Stimulated activated CD8-positive, alpha-beta memory T cell treated with anti-CD3 and anti-CD28 coated beads, Interleukin-7, amount 100 ng/mL, for 48 hours (primary cell): ENCODE measurements at regions not wholly inside any gene's neighbourhood (a gene's known extent, or its start where the extent isn't known, plus 50 kb on each side); places are given as distances from the start of the nearest gene placed in this dataset.
A peak's percentile ranks its signal among the peaks of the same experiment; 100 is the strongest.
"Not testable (repeated sequence)": the region's sequence is repeated elsewhere in the genome, so short reads cannot be mapped to it uniquely, and the experiment has no call there.

Source experiments
- DNase-seq, 2 donors: peaks; one replicate each; pipeline ENCODE4 v3.0.0-alpha.2; 2020; ENCODE audit warnings: low read depth in 1 of 2; ENCODE audit errors: extremely low read depth in 1 of 2

DNA sequence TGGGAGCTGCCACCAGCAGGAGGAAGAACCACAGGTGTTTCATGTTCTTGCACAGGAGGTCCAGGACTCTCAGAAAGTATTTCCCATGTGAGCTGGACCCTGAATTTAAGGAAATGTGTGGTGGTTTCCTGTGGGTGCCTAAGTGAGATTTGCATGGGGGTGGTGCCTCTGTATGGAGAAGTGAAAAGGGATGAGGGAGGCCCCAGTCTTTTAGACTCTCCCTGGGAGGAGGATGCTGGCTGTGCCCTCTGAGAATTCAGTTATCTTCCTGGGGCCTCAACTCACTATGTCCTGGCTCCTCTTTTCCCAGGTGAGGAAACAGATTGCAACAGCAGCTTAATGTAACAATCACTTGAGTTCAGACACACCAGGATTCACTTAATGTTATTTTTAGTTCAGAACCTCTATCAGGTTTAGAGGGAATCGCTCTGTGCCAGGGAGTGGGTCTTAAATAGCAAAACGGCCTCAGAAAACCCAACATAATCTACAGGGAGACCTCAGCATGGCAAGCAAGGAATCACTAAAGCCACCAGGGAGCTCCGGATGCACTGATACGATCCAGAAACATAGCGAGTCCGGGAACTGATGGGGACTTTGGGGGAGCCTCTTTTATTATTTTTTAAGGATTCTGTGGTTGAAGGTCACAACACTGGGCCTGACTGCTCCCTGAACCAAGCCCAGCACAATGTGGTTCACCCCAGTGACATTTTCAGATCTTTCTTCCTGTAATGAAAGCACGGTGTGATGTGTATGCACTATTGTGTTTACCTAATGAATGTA, 823.5 kb downstream of the TMEM121 start:
- not testable (repeated sequence) for DNase-seq

DNA sequence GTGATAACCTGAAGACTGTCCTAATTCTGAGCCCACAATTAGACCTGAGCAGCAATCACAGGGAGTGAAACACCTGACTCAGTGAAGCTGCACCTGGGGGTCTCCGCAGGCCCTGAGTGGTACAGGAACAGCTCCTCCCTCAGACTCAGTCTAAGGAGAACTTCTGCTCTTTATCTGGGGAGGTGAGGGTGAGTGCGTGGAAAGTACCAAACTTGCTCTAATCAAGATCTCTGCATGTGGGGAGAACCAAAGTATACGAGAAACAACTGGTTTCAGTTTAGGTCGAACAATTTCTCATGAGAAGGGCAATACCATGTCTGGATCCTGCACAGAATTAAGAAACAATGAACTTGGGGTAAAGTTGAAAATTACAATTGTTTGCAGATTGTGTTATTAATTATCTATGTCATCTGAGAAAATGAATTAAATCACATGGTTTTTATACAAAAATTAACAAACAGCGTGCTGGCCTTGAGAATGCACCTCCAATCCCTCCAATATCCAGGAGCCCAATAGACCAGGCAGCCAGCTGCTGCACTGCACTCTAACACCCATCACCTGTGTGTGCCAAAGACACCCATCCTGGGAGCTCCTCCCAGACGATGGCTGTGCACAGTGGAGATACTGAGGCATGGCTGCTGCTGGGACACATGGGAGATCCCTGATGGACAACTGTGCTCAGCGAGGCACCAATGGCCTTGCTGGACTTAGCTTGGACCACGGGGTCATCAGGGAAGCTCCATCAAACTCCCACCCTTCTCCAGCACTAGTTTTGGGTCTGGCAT, 828.8 kb downstream of the TMEM121 start:
- not testable (repeated sequence) for DNase-seq

DNA sequence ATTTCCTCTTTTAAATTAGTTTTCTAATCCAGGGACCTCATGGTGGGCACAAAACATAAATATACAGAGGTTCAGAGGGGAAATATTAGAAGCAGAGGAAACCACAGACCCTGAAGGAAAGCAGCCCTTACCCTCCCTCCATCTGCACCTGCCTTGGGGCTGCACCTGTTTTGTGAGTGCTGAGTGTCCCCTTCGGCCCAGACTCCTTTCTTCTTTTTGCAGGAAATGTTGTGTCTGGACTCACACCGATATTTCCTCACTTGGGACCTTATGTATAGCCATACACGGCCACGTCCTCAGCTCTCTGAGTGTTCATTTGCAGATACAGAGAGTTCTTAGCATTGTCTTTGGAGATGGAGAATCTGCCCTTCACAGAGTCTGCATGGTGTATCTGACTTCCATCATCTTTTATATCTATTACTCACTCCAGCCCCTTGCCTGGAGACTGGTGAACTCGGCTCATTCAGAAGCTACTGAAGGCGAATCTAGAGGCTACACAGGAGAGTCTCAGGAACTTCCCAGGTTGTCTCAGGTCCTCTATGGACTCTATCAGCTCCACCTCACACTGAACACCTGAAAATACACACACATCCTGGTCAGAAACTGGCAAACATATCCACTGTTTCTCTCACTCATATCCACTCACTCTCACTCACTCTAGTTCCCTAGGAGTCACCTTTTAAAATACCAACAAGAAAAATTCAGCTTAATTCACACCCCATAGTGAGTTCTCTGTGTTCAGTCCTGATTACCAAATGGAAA, 829.7 kb downstream of the TMEM121 start:
- not testable (repeated sequence) for DNase-seq

DNA sequence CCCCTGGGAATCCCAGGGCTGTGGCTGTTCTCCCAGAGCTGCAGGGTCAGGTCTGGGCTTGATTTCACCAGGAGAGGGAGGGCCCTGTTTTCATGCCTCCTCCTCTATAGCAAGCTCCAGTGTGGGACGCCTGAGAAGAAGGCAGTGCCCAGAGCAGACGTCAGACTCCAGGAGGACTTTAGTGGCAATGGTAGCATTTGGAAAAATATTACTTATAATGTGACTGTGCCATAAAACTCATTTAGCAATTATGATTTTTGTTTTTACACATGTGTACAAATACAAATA, 830.2 kb downstream of the TMEM121 start:
- DNase-seq = not testable (repeated sequence)

DNA sequence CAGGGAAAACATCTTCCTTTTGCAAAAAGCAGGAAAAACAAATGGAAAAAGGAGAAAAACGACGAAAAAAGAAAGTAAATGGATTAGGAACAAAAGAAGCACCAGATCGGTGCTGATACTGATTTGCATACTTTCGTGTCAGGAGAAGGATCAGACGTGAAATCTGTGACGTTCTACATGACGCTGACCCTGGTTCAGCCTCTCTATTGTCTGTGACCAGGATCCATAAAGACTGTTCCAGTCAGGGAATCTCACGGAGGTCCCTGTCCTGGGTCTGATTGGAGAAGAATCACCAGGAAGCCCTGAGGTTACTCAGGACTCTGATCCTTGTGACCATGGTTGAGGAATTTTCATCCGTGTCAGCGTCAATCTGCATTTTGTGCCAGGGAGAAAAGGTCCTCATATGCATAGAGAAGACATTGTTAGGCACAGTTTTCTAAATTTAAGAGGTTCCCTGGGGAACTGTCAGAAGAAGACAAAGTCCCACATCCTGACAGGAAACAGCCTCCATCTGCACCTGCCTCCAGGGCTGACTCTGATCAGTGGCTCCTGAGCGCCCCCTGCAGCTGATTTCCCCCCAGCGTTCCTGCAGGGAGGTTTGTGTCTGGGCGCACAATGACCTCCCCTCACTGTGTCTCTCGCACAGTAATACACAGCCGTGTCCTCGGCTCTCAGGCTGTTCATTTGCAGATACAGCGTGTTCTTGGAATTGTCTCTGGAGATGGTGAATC, 832.9 kb downstream of the TMEM121 start:
- peak in 1 of 2 donors; percentile 14 for DNase-seq

DNA sequence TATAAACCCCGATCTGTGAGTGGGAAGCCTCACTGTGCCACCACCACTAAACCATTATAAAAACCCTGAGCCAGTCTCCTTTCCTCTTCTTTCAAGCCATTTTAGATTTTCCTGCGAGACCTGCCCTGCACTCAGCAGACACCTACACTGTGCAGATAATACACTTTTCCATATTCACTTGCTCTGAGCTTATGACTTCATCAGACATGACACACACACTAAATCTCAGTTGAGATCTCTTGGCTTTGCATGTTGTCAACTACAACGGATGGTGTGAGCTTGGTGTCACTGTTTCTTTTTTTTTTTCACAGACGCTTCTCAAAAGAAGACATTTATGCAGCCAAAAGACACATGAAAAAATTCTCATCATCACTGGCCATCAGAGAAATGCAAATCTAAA, 839.0 kb downstream of the TMEM121 start:
- DNase-seq = not testable (repeated sequence)

DNA sequence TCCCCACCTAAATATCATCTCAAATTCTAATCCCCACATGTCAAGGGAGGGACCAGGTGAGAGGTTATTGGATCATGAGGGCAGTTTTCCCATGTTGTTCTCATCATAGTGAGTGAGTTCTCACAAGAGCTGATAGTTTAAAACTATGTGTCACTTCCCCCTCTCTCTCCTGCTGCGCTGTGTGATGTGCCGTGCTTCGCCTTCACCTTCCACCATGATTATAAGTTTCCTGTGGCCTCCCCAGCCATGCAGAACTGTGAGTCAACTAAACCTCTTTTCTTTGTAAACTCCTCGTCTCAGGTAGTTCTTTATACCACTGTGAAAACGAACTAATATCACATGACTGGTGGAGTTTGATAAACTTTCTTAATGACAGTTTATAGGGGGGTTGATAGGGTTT, 839.5 kb downstream of the TMEM121 start:
- not testable (repeated sequence) for DNase-seq

DNA sequence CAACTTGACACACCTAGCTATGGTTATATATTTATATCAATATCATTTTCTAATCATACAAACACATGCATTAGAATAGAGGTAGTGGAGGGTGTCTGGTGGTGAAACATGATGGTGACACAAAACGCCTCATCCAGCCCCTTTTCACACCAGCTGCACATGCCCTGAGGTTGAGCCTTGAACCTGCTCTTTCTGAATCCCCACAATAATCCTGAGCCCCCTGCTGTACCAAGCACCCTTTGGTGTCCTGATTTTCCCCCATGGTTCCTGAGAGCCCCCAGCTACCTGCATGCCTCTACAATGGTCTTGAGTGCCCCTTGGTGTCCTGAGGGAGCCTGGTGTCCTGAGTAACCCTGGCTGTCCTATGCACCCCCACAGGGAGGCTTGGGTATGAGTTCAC, 840.6 kb downstream of the TMEM121 start:
- DNase-seq = not testable (repeated sequence)

DNA sequence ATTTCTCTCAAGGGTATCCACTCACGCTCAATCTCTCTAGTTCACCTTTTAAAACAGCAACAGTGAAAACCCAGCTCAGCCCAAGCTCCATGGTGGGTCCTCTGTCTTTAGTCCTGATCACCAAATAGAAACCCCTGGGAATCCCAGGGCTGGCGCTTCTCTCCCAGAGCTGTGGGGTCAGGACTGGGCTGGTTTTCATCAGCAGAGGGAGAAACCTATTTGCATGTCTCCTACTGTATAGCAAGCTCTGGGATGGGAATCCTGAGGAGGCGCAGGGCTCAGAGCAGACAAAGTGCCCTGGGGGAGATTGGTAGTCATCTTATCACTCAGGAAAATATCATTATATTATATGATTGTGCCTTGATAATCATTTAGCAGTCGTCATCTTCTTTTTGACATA, 843.1 kb downstream of the TMEM121 start:
- DNase-seq = not testable (repeated sequence)

DNA sequence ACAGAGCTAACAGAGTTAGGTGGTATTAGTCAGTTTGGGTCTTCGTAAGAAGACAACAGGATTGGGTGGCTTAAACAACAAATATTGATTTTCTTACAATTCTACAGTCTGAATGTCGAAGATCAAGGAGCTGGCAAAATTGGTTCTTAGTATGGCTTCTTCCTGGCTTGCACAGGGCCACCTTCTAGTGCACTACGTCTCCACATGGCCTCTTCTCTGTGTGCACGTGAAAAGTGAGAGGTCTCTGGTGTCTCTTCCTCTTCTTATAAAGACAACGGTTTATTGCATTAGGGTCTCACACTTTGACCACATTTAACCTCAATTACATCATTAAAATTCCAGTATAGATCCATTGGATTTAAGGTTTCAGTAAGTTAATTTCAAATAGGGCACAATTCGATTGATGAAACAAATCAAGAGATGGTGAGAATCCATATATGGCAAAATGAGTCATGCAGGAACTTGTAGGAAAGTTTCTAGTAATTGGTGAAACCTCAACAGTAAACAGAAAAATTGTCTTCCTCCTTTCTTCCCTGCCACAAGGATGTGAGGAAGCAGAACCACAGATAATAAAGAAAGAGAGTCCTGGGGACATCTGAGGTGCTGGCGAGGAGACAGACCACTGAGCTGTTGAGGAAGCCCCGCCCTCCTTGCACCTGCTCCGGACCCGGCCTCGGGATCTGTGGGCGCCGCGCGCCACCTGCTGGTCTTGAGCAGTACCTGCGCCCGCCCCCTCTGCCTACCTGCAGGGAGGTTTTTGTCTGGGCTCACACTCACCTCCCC, 846.7 kb downstream of the TMEM121 start:
- DNase-seq = peak; percentile 55 to 70

DNA sequence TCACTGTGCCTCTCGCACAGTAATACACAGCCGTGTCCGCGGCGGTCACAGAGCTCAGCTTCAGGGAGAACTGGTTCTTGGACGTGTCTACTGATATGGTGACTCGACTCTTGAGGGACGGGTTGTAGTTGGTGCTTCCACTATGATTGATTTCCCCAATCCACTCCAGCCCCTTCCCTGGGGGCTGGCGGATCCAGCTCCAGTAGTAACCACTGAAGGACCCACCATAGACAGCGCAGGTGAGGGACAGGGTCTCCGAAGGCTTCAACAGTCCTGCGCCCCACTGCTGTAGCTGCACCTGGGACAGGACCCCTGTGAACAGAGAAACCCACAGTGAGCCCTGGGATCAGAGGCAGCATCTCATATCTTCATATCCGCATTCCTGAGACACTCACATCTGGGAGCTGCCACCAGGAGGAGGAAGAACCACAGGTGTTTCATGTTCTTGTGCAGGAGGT, 847.3 kb downstream of the TMEM121 start:
- DNase-seq = not testable (repeated sequence)

DNA sequence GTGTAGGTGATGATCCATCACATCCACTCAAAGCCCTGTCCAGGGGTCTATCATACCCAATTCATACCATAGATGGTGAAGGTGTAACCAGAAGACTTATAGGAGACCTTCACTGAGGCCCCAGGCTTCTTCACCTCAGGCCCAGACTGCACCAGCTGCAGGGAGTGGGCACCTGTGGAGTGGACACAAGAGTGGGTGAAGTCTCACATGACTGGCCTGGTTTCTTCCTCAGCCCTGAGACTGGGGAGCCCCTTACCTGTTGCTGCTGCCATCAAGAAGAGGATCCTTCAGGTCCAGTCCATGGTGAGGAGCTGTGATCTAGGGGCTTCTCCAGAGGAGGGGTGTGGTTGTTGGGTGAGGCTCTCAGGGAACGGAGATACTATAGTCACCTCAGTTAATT, 851.0 kb downstream of the TMEM121 start:
- no peak for DNase-seq

DNA sequence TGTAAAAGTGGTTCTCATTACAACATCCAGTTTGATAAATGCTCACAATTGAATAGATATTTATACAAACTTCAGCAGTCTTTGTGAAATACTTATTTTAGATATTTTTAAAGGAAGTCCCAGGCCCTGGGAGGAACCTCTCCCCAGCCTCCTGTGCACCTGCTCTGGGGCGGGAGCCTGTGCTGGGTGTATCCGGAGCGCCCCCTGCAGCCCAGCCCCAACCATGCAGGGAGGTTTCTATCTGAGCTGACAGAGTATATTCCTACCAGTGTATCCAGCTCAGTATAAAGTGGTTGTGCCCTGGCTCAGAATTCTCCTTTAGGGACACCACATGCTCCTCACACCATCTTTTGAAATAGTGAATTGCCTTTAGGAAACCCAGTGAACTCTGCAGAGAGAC, 851.8 kb downstream of the TMEM121 start:
- peak in 1 of 2 donors; percentile 14 for DNase-seq

DNA sequence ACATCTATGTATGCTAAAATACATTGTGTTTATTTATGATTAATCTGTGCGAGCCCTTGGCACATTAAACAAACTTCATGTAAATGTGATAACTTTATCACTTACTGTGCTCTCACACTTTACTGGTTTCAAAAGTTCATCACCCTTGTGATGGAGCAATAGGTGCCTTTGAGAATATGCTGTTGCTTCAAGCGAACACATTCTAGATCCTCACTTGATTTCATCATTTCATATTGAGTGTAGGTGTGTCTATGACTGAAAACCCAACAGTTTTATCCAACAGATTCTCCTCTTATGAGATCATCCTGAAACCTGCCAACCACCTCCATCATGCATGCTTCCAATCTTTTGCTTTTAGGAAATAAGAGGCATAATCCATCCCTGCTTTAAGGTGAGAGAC, 854.4 kb downstream of the TMEM121 start:
- no peak for DNase-seq

DNA sequence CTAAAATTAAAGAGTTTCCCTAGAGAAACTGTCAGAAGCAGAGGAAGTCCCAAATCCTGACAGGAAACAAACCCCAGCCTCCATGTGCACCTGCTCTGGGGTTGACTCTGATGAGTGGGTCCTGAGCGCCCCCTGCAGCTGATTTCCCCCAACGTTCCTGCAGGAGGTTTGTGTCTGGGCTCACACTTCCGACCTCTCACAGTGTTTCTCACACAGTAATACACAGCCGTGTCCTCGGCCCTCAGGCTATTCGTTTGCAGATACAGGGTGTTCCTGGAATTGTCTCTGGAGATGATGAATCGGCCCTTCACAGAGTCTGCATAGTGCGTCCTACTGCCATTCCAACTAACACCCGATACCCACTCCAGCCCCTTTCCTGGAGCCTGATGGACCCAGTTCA, 862.8 kb downstream of the TMEM121 start:
- DNase-seq = not testable (repeated sequence)

DNA sequence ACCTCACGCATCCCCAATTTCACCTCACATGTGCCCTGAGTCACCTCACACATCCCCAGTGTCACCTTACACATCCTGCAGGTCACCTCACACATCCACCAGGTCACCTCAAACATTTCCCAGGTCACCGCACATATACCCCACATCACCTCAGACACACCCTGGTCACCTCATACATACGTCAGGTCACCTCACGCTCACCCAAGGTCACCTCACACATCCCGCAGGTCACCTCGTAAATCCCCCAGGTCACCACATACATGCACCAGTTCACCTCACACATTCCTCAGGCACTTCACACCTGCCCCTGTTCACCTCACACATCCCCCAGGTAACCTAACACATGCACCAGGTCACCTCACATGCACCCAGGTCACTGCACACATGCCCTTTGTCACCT, 864.0 kb downstream of the TMEM121 start:
- DNase-seq = no peak

DNA sequence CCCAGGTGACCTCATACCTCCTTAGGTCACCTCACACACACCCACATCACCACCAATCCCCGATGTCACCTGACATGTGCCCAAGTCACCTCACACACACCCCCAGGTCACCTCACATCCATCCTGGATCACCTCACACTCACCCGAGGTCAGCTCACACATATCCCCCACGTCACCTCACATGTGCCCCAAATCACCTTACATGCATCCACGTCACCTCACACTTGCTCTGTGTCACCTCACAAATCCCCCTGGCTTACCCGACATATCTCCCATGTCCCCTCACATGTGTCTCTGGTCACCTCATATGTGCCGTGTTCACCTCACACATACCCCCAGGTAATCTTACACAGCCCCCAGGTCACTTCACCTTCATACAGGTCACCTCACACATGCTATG, 864.6 kb downstream of the TMEM121 start:
- DNase-seq = no peak

DNA sequence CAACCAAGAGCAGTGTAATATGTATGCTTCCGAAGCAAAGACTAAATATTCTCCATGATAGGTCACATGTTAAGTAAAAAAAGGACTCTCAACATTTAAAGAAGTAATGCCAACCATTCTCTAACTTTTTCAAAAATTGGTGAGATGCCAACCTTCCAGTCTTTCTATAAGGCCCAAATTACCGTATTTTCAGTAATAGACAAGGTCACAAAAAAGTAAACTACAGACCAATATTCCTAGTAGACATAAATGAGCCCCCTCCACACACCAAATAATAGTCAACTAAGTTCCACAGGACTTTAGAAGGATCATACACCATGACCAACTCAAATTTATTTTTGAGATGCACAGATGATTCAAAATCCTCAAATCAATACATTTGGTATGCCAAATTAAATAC, 867.4 kb downstream of the TMEM121 start:
- no peak for DNase-seq

DNA sequence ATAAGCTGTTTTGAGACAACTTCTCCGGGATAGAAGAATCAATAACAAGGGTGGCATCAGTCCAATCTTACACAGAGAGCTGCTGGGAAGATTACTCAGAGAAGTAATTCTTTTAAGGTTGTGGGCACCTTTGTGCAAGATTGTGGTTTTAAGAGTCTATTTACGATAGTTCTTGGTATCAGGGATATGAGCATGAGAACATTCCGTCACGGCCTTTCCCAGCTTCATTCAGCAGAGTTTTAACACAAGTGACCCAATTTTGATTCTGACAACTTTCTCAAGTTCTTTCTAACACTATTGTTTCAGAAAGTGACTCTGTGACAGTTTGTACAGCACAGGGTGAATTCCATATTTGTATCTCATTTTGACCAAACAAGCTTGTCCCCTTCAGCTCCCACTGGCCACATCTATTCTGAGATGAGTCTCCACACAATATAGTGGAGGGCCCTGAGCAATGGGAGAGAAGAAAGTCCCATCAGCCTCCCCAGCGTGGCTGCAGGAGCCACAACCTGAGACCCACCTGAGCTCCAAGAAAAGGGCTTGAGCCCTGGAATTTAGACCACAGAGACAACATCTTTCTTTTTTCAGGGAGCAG, 869.2 kb downstream of the TMEM121 start:
- no peak for DNase-seq

DNA sequence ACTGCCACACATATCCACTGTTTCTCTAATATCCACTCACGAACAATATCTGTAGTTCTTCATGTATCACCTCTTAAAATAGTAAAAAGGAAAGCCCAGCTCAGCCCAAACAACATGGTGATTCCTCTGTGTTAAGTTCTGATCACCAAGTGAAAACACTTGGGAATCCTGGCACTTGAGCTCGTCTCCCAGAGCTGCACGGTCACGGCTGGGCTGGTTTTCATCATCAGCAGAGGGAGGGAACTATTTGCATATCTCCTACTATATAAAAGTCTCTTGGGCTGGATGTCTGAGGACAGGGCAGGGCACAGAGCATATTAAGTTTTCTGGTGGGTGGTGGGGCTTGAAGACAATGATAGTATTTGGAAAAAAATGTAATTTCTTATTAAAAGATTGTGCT, 870.6 kb downstream of the TMEM121 start:
- no peak for DNase-seq
